ENCODE measurements at regions not wholly inside any gene's neighbourhood (a gene's known extent, or its start where the extent isn't known, plus 50 kb on each side); places are given as distances from the start of the nearest gene placed in this dataset.
"Not testable (repeated sequence)": the region's sequence is repeated elsewhere in the genome, so short reads cannot be mapped to it uniquely, and the experiment has no call there.

GRCh38 chr4:66561465-66562053, 891.3 kb upstream of the EPHA5 start:
- TF ChIP-seq CTCF (CRISPR knock-in tag; IDR thresholded peaks at IDR 0.05); ZNF180 (CRISPR knock-in tag; IDR thresholded peaks at IDR 0.05; ENCODE audit: borderline replicate concordance, low read depth); EP300 (IDR thresholded peaks at IDR 0.05; ENCODE audit: low read depth in 2 of 2, low read length in 2 of 2); EP300 (CRISPR knock-in tag; IDR thresholded peaks at IDR 0.05; ENCODE audit: borderline replicate concordance); AFF4 (CRISPR knock-in tag; IDR thresholded peaks at IDR 0.05); AKAP8 (CRISPR knock-in tag; IDR thresholded peaks at IDR 0.05); MNT (IDR thresholded peaks at IDR 0.05); RFX5 (IDR thresholded peaks at IDR 0.05; ENCODE audit: low read depth, low read length); SP1 (IDR thresholded peaks at IDR 0.05); SP1 (CRISPR knock-in tag; IDR thresholded peaks at IDR 0.05); JUND (CRISPR knock-in tag; IDR thresholded peaks at IDR 0.05); ZFP41 (CRISPR knock-in tag; IDR thresholded peaks at IDR 0.05; ENCODE audit: borderline replicate concordance); CREB1 (IDR thresholded peaks at IDR 0.05); CREB1 (CRISPR knock-in tag; IDR thresholded peaks at IDR 0.05); ZNF362 (CRISPR knock-in tag; IDR thresholded peaks at IDR 0.05; ENCODE audit: borderline replicate concordance): not testable (repeated sequence)

Measured in HepG2 (cell line).